ENCODE measurements at regions not wholly inside any gene's neighbourhood (a gene's known extent, or its start where the extent isn't known, plus 50 kb on each side); places are given as distances from the start of the nearest gene placed in this dataset.

DNA sequence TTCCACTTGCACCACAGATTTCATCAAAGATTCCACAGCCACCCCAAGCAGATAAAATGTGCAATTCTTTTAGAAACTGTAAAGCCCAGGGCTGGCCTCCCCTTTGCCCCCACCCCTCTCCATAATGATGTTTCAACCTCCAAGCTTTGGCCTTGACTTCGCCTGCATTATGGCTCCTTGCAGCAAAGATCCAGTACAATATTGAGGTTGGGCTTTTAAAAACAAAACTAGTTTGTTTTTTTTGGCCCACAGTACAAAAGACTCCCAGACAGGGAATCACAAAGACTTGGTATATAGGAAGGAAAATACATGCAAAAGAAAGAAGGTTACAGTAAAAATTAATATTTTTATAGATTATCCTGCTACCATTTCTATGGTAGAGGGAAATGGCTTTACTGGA is 356.5 kb upstream of the PTBP2 start (continued):
- TF ChIP-seq, protein P1, sequence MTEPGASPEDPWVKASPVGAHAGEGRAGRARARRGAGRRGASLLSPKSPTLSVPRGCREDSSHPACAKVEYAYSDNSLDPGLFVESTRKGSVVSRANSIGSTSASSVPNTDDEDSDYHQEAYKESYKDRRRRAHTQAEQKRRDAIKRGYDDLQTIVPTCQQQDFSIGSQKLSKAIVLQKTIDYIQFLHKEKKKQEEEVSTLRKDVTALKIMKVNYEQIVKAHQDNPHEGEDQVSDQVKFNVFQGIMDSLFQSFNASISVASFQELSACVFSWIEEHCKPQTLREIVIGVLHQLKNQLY (CRISPR knock-in tag; conservative IDR thresholded peaks at IDR 0.05): no peak
- TF ChIP-seq HNRNPLL (IDR thresholded peaks at IDR 0.05; ENCODE audit: low read depth, low read length, poor library complexity, severe bottlenecking) (no peak), ZNF140 (CRISPR knock-in tag; IDR thresholded peaks at IDR 0.05) (no peak)
- TF ChIP-seq, protein P2, sequence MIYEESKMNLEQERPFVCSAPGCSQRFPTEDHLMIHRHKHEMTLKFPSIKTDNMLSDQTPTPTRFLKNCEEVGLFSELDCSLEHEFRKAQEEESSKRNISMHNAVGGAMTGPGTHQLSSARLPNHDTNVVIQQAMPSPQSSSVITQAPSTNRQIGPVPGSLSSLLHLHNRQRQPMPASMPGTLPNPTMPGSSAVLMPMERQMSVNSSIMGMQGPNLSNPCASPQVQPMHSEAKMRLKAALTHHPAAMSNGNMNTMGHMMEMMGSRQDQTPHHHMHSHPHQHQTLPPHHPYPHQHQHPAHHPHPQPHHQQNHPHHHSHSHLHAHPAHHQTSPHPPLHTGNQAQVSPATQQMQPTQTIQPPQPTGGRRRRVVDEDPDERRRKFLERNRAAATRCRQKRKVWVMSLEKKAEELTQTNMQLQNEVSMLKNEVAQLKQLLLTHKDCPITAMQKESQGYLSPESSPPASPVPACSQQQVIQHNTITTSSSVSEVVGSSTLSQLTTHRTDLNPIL (CRISPR knock-in tag; IDR thresholded peaks at IDR 0.05): no peak
- TF ChIP-seq, protein P3, sequence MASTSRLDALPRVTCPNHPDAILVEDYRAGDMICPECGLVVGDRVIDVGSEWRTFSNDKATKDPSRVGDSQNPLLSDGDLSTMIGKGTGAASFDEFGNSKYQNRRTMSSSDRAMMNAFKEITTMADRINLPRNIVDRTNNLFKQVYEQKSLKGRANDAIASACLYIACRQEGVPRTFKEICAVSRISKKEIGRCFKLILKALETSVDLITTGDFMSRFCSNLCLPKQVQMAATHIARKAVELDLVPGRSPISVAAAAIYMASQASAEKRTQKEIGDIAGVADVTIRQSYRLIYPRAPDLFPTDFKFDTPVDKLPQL (IDR thresholded peaks at IDR 0.05; ENCODE audit: extremely low read depth, insufficient read length): no peak

DNA sequence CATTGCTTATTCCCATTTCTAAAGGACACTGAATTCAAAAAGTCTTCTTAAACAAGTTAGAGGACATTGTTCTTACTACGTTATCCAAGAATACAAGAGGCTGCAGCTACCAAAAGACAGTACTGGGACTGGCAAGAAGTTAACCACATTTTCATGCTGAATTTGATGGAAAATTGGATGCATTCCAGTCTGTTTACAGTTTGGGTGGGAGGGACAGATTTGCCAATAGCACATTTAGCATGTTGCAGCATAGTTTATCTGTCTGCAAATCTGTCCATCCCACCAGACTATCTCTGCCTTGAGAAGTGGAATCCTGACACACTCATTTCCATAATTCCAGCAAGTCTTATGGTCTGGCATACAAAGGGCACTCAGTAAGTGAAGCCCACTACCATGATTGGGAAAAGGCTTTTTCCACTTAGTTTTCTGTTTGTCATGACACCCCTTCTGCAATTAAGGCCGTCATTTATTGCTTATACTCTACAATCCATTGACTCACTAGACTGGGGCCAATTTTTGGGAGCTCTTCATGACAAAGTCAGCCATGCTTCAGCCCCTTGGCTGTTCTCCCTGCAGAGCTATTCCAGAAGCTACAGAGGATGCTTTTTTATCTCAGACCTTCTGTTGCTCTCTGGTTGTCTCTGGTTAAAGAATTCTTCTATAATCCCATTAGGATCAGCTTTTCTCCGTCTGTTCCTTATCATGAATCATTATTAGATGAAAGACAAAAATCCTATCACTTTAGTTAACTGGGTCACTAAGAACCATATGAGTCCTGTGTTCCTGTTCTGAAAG is 355.8 kb upstream of the PTBP2 start:
- DNase-seq (ENCODE audit: extremely low read depth in 1 of 4, low spot score in 3 of 4) (no peak), FAIRE-seq (no peak), ATAC-seq (no peak)
- Histone ChIP-seq H3K4me1 (replicated peaks in 1 of 2; ENCODE audit: control insufficient read depth in 2 of 2, insufficient read depth in 2 of 2, low read length in 2 of 2) (no peaks in the 10 kb centered on the region), H3K27me3 (ENCODE audit: control insufficient read depth in 2 of 2, insufficient read depth in 2 of 2, low read length in 2 of 2) (no peaks in the 10 kb centered on the region), H3K27ac (ENCODE audit: extremely low read depth, low read depth, low read length) (no peak overlapping the region), H3K4me2 (ENCODE audit: insufficient read depth, low read length) (no peak overlapping the region), H3K4me3 (no peak overlapping the region), H3K9me3 (replicated peaks; ENCODE audit: control insufficient read depth, insufficient read depth, low read depth, low read length) (no peaks in the 10 kb centered on the region), H3K9ac (ENCODE audit: insufficient read depth in 1 of 2, low read depth in 2 of 2, low read length in 2 of 2) (no peak overlapping the region), H4K20me1 (replicated peaks; ENCODE audit: control insufficient read depth, insufficient read depth, low read length) (no peaks in the 10 kb centered on the region), H2AFZ (ENCODE audit: low read depth, low read length) (no peak overlapping the region), H3K36me3 (ENCODE audit: control insufficient read depth, insufficient read depth, low read length) (no peaks in the 10 kb centered on the region), H3K79me2 (ENCODE audit: control insufficient read depth, insufficient read depth, low read length) (no peaks in the 10 kb centered on the region), H3K9me1 (ENCODE audit: control insufficient read depth, insufficient read depth, low read length) (no peaks in the 10 kb centered on the region)
- intact Hi-C loops (cut with micrococcal nuclease) (no loop called here), in situ Hi-C loops (cut with MboI) (no loop called here)
- BruUV-seq (replicated peaks): no TSS peak
- WGBS (ENCODE audit: insufficient coverage, low coverage, missing lambda C conversion rate): 0% methylated on average over 3 of the region's 3 CpGs
- ChIA-PET CTCF (ENCODE audit: low intra/inter-chr PET ratio) (no interaction called here), POLR2A (no interaction called here)
- TF ChIP-seq, protein P4, sequence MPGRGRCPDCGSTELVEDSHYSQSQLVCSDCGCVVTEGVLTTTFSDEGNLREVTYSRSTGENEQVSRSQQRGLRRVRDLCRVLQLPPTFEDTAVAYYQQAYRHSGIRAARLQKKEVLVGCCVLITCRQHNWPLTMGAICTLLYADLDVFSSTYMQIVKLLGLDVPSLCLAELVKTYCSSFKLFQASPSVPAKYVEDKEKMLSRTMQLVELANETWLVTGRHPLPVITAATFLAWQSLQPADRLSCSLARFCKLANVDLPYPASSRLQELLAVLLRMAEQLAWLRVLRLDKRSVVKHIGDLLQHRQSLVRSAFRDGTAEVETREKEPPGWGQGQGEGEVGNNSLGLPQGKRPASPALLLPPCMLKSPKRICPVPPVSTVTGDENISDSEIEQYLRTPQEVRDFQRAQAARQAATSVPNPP (IDR thresholded peaks at IDR 0.05; ENCODE audit: borderline replicate concordance, insufficient read depth, insufficient read length): no peak
- TF ChIP-seq, protein P5, sequence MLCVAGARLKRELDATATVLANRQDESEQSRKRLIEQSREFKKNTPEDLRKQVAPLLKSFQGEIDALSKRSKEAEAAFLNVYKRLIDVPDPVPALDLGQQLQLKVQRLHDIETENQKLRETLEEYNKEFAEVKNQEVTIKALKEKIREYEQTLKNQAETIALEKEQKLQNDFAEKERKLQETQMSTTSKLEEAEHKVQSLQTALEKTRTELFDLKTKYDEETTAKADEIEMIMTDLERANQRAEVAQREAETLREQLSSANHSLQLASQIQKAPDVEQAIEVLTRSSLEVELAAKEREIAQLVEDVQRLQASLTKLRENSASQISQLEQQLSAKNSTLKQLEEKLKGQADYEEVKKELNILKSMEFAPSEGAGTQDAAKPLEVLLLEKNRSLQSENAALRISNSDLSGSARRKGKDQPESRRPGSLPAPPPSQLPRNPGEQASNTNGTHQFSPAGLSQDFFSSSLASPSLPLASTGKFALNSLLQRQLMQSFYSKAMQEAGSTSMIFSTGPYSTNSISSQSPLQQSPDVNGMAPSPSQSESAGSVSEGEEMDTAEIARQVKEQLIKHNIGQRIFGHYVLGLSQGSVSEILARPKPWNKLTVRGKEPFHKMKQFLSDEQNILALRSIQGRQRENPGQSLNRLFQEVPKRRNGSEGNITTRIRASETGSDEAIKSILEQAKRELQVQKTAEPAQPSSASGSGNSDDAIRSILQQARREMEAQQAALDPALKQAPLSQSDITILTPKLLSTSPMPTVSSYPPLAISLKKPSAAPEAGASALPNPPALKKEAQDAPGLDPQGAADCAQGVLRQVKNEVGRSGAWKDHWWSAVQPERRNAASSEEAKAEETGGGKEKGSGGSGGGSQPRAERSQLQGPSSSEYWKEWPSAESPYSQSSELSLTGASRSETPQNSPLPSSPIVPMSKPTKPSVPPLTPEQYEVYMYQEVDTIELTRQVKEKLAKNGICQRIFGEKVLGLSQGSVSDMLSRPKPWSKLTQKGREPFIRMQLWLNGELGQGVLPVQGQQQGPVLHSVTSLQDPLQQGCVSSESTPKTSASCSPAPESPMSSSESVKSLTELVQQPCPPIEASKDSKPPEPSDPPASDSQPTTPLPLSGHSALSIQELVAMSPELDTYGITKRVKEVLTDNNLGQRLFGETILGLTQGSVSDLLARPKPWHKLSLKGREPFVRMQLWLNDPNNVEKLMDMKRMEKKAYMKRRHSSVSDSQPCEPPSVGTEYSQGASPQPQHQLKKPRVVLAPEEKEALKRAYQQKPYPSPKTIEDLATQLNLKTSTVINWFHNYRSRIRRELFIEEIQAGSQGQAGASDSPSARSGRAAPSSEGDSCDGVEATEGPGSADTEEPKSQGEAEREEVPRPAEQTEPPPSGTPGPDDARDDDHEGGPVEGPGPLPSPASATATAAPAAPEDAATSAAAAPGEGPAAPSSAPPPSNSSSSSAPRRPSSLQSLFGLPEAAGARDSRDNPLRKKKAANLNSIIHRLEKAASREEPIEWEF (CRISPR knock-in tag; IDR thresholded peaks at IDR 0.05): no peak
- TF ChIP-seq SAP30 (IDR thresholded peaks at IDR 0.05; ENCODE audit: borderline replicate concordance, insufficient read depth, low read depth, low read length, poor library complexity, severe bottlenecking): no peak
- no peak for TF ChIP-seq HDGF (IDR thresholded peaks at IDR 0.05)
- no peak for TF ChIP-seq CBX5 (IDR thresholded peaks at IDR 0.05; ENCODE audit: borderline replicate concordance, low read depth)
